Bronchial epithelial cell (primary cell): ENCODE measurements at regions not wholly inside any gene's neighbourhood (a gene's known extent, or its start where the extent isn't known, plus 50 kb on each side); places are given as distances from the start of the nearest gene placed in this dataset.

Experiments used
- DNase-seq: peaks from one replicate; pipeline ENCODE4 v3.0.0-alpha.2; 2010; ENCODE audit warnings: low read depth
- FAIRE-seq: peaks from 2 replicates; lab custom pipeline; 2011; peaks lifted over from hg19 to GRCh38; lab: Jason Lieb, UNC
- H3K27me3 ChIP-seq: 2 replicates; pipeline ENCODE4 v1.5.1; 2011; ENCODE audit warnings: low read length; ENCODE audit not compliant: control insufficient read depth, insufficient read depth
- H3K36me3 ChIP-seq: 2 replicates; pipeline ENCODE4 v1.5.1; 2011; ENCODE audit warnings: low read length; ENCODE audit not compliant: control insufficient read depth, insufficient read depth
- H3K4me3 ChIP-seq: 2 replicates; pipeline ENCODE4 v1.5.1; 2011; ENCODE audit warnings: mild to moderate bottlenecking, low read depth, low read length, control low read depth
- TF ChIP-seq, protein P1 (sequence below): IDR thresholded peaks from 2 replicates; pipeline ENCODE4 v1.5.1; 2011; ENCODE audit warnings: mild to moderate bottlenecking, moderate library complexity, low read length, control low read depth, inconsistent platforms; ENCODE audit not compliant: insufficient read depth, severe bottlenecking

- no peaks in the 10 kb centered on the region for H3K36me3 ChIP-seq
- TF ChIP-seq, protein P1, sequence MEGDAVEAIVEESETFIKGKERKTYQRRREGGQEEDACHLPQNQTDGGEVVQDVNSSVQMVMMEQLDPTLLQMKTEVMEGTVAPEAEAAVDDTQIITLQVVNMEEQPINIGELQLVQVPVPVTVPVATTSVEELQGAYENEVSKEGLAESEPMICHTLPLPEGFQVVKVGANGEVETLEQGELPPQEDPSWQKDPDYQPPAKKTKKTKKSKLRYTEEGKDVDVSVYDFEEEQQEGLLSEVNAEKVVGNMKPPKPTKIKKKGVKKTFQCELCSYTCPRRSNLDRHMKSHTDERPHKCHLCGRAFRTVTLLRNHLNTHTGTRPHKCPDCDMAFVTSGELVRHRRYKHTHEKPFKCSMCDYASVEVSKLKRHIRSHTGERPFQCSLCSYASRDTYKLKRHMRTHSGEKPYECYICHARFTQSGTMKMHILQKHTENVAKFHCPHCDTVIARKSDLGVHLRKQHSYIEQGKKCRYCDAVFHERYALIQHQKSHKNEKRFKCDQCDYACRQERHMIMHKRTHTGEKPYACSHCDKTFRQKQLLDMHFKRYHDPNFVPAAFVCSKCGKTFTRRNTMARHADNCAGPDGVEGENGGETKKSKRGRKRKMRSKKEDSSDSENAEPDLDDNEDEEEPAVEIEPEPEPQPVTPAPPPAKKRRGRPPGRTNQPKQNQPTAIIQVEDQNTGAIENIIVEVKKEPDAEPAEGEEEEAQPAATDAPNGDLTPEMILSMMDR: no peak
Measured at GRCh38 chr3:95254061-95254460, 1191.2 kb downstream of the NSUN3 start.

GRCh38 chr3:95254758-95255157 is 1191.9 kb downstream of the NSUN3 start:
- no peak for FAIRE-seq
- no peak for DNase-seq
- TF ChIP-seq, protein P1: no peak
- Histone ChIP-seq H3K27me3 (no peaks in the 10 kb centered on the region), H3K36me3 (no peaks in the 10 kb centered on the region), H3K4me3 (no peak overlapping the region)

More at GRCh38 chr3:95254061-95254460, 1191.2 kb downstream of the NSUN3 start:
- FAIRE-seq (no peak), DNase-seq (no peak)
- H3K4me3 ChIP-seq: no peak overlapping the region
- H3K27me3 ChIP-seq: no peaks in the 10 kb centered on the region

- H3K27me3 ChIP-seq: no peaks in the 10 kb centered on the region
- DNase-seq (no peak), FAIRE-seq (no peak)
- H3K36me3 ChIP-seq: no peaks in the 10 kb centered on the region
- TF ChIP-seq, protein P1: no peak
- H3K4me3 ChIP-seq: no peak overlapping the region
Measured at GRCh38 chr3:95265129-95265528, 1202.3 kb downstream of the NSUN3 start.

DNA sequence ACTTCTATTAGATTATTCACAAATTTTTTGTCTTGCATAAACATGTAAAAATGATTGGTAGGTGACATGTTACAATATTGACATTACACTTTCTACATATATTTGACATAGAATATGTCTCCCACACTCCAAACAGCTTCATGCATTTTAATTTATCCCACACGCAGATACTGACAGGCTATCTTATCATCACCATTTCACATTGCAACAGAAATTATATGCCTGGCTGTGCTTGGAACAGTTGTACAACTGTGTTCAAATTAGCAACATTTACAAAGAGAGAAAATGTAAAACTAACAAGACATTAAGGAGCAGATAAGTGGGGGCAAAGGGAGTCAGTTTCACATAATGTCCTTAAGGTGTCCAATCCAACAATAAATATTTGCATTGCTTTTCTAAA is 1208.5 kb downstream of the NSUN3 start:
- DNase-seq (no peak), FAIRE-seq (no peak)
- H3K36me3 ChIP-seq: no peaks in the 10 kb centered on the region
- TF ChIP-seq, protein P1: no peak
- no peaks in the 10 kb centered on the region for H3K27me3 ChIP-seq
- H3K4me3 ChIP-seq: no peak overlapping the region

DNA sequence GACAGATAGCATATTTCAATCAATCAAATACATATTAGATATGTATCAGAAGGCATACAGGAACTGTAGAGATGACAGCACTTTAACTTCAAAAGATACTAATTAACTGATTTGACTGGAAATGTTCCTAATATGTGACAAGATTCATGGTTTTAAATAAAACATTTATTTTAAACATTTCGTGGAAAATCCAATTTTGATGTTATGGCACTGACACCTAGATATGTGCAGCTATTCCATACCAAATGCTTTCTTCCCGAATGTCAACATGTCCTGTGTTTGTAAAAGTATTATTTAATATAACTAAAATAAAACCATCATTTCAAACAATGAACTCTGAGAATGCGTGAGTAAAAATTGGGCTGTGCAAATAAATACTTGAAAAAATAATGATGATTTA is 1209.3 kb downstream of the NSUN3 start:
- H3K27me3 ChIP-seq: no peaks in the 10 kb centered on the region
- FAIRE-seq: no peak
- no peak for DNase-seq
- TF ChIP-seq, protein P1: no peak
- H3K36me3 ChIP-seq: no peaks in the 10 kb centered on the region
- H3K4me3 ChIP-seq: no peak overlapping the region

GRCh38 chr3:95272781-95273180 is 1209.9 kb downstream of the NSUN3 start:
- FAIRE-seq (no peak), DNase-seq (no peak)
- no peaks in the 10 kb centered on the region for H3K27me3 ChIP-seq
- H3K4me3 ChIP-seq: no peak overlapping the region
- TF ChIP-seq, protein P1: no peak
- no peaks in the 10 kb centered on the region for H3K36me3 ChIP-seq
